Lower leg skin (tissue), 4 donors: ENCODE measurements at regions not wholly inside any gene's neighbourhood (a gene's known extent, or its start where the extent isn't known, plus 50 kb on each side); places are given as distances from the start of the nearest gene placed in this dataset.
A peak's percentile ranks its signal among the peaks of the same experiment; 100 is the strongest.
"Not testable (repeated sequence)": the region's sequence is repeated elsewhere in the genome, so short reads cannot be mapped to it uniquely, and the experiment has no call there.

ENCODE experiments used
- DNase-seq, 2 donors: peaks; one replicate each; pipeline ENCODE4 v3.0.0-alpha.2; 2019; ENCODE audit warnings: low spot score in 2 of 2
- H3K4me3 ChIP-seq: fragments of 200-600 bp; sonication (generic); 2 replicates; pipeline ENCODE4 v1.5.1; 2017; ENCODE audit warnings: mild to moderate bottlenecking, low read depth; ENCODE audit not compliant: poor library complexity, severe bottlenecking
- CTCF ChIP-seq, 3 donors: fragments of 450-650 bp; IDR thresholded peaks; one replicate each; pipeline ENCODE4 v1.5.1; 2016; ENCODE audit warnings: antibody characterized with exemption in 3 of 3, mild to moderate bottlenecking in 3 of 3, moderate library complexity in 2 of 3
- POLR2A ChIP-seq, 2 donors: fragments of 450-650 bp; IDR thresholded peaks; one replicate each; pipeline ENCODE4 v1.6.1; 2016 to 2017; ENCODE audit warnings: antibody characterized with exemption in 2 of 2, mild to moderate bottlenecking in 1 of 2, moderate library complexity in 1 of 2
- WGBS, 2 donors: methylation state at CpG; one replicate each; pipeline ENCODE4 v1.1.5; 2018; 5-methylcytosine and 5-hydroxymethylcytosine counted together
- intact Hi-C: fragments of 100-400 bp; cut with DNase I; formaldehyde crosslinking; loops from one replicate; pipeline ENCODE4 v1.15.0; 2023; ENCODE audit warnings: low total_unique reads

GRCh38 chr2:239648607-239649006, 247.8 kb upstream of the HDAC4 start:
- no peak overlapping the region for H3K4me3 ChIP-seq
- WGBS, 2 donors = 95 to 100% methylated on average over 2 of the region's 2 CpGs
- intact Hi-C loops = no loop called here
- DNase-seq = peak in 1 of 2 donors; percentile 36
- TF ChIP-seq POLR2A (IDR thresholded peaks at IDR 0.05) = no peak

GRCh38 chr2:239647052-239647819, 246.4 kb upstream of the HDAC4 start:
- H3K4me3 ChIP-seq = no peak overlapping the region
- TF ChIP-seq CTCF (IDR thresholded peaks at IDR 0.05) = no peak
- TF ChIP-seq POLR2A (IDR thresholded peaks at IDR 0.05) = no peak
- peak in 1 of 2 donors; percentile 54 for DNase-seq
- intact Hi-C loops = no loop called here
- 70 to 75% methylated on average over 9 of the region's 9 CpGs for WGBS, 2 donors

- no peak overlapping the region for H3K4me3 ChIP-seq
- WGBS, 2 donors = 83 to 87% methylated on average over 14 of the region's 14 CpGs
- intact Hi-C loops = no loop called here
- no peak for TF ChIP-seq CTCF (IDR thresholded peaks at IDR 0.05)
- no peak for TF ChIP-seq POLR2A (IDR thresholded peaks at IDR 0.05)
- DNase-seq = peak in 1 of 2 donors; percentile 68
Observed at GRCh38 chr2:239646184-239646583, 245.4 kb upstream of the HDAC4 start.

GRCh38 chr2:239644594-239644993, 243.8 kb upstream of the HDAC4 start:
- WGBS, 2 donors = 77 to 94% methylated on average over 4 to 8 of the region's 25 CpGs
- H3K4me3 ChIP-seq, intact Hi-C loops: not testable (repeated sequence)
- peak in 1 of 2 donors; percentile 76 for DNase-seq

- peak in 1 of 2 donors; percentile 46 for DNase-seq
- TF ChIP-seq POLR2A (IDR thresholded peaks at IDR 0.05) = no peak
- TF ChIP-seq CTCF (IDR thresholded peaks at IDR 0.05) = peak in 1 of 3 donors; percentile 23
- H3K4me3 ChIP-seq = no peak overlapping the region
- intact Hi-C loops = no loop called here
- WGBS, 2 donors = 37 to 47% methylated on average over 7 of the region's 7 CpGs
Observed at GRCh38 chr2:239644011-239644410, 243.2 kb upstream of the HDAC4 start.

- no peak for DNase-seq
- 69 to 98% methylated on average over 3 of the region's 3 CpGs for WGBS, 2 donors
- intact Hi-C loops = no loop called here
- TF ChIP-seq CTCF (IDR thresholded peaks at IDR 0.05) (peak in 1 of 3 donors; percentile 38), POLR2A (IDR thresholded peaks at IDR 0.05) (no peak)
- H3K4me3 ChIP-seq = no peak overlapping the region
Observed at GRCh38 chr2:239642406-239643004, 241.7 kb upstream of the HDAC4 start.

GRCh38 chr2:239641904-239642303, 241.1 kb upstream of the HDAC4 start:
- H3K4me3 ChIP-seq, intact Hi-C loops: not testable (repeated sequence)
- peak in 1 of 2 donors; percentile 39 for DNase-seq
- WGBS, 2 donors = 92 to 93% methylated on average over 11 of the region's 11 CpGs
